Neuronal stem cell (in vitro differentiated cells): ENCODE measurements at regions not wholly inside any gene's neighbourhood (a gene's known extent, or its start where the extent isn't known, plus 50 kb on each side); places are given as distances from the start of the nearest gene placed in this dataset.

Experiments used
- DNase-seq: peaks from one replicate; pipeline ENCODE4 v3.0.0-alpha.2; 2013; ENCODE audit warnings: low spot score
- H2AFZ ChIP-seq: one replicate; pipeline ENCODE4 v1.6.1; 2013; ENCODE audit warnings: mild to moderate bottlenecking, low read length, inconsistent platforms
- H2AK5ac ChIP-seq: 2 replicates; pipeline ENCODE4 v1.6.1; 2013; ENCODE audit warnings: low read depth, mild to moderate bottlenecking, inconsistent platforms, low read length, moderate library complexity, mixed read lengths
- H2BK120ac ChIP-seq: 2 replicates; pipeline ENCODE4 v1.6.1; 2013; ENCODE audit warnings: low read depth, mild to moderate bottlenecking, inconsistent platforms, low read length, moderate library complexity, mixed read lengths
- H2BK12ac ChIP-seq: one replicate; pipeline ENCODE4 v1.6.1; 2013; ENCODE audit warnings: low read length, inconsistent platforms
- H2BK15ac ChIP-seq: 2 replicates; pipeline ENCODE4 v1.6.1; 2013; ENCODE audit warnings: mild to moderate bottlenecking, low read length, inconsistent platforms, mixed read lengths
- H2BK5ac ChIP-seq: one replicate; pipeline ENCODE4 v1.6.1; 2013; ENCODE audit warnings: inconsistent platforms, mild to moderate bottlenecking, low read length, moderate library complexity
- H3K14ac ChIP-seq: one replicate; pipeline ENCODE4 v1.6.1; 2013; ENCODE audit warnings: low read length, inconsistent platforms
- H3K18ac ChIP-seq: 2 replicates; pipeline ENCODE4 v1.6.1; 2013; ENCODE audit warnings: low read length, inconsistent platforms
- H3K23ac ChIP-seq: 2 replicates; pipeline ENCODE4 v1.6.1; 2013; ENCODE audit warnings: low read depth, mild to moderate bottlenecking, mixed read lengths, low read length, inconsistent platforms; ENCODE audit not compliant: poor library complexity
- H3K27ac ChIP-seq: replicated peaks from 3 replicates; pipeline ENCODE4 v1.5.1; 2013; ENCODE audit warnings: low read length, inconsistent platforms
- H3K27me3 ChIP-seq, 3 experiments: 2 replicates each; pipeline ENCODE4 v1.6.1; 2013; ENCODE audit warnings: low read length in 3 of 3, mild to moderate bottlenecking in 2 of 3, inconsistent platforms in 1 of 3, low read depth in 1 of 3, mixed read lengths in 1 of 3, moderate library complexity in 1 of 3; ENCODE audit not compliant: control insufficient read depth in 3 of 3, insufficient read depth in 3 of 3
- H3K36me3 ChIP-seq, 2 donors: replicated peaks in 1 of 2; 2 replicates each; pipeline ENCODE4 v1.6.1; 2013; ENCODE audit warnings: low read length in 2 of 2; ENCODE audit not compliant: control insufficient read depth in 2 of 2, insufficient read depth in 2 of 2
- H3K4ac ChIP-seq: 2 replicates; pipeline ENCODE4 v1.6.1; 2013; ENCODE audit warnings: inconsistent platforms, mild to moderate bottlenecking, low read length, moderate library complexity
- H3K4me1 ChIP-seq, 2 donors: 1 replicate in 1 of 2; 2 replicates in 1 of 2; pipeline ENCODE4 v1.6.1; 2013; ENCODE audit warnings: low read length in 2 of 2, low read depth in 1 of 2; ENCODE audit not compliant: control insufficient read depth in 2 of 2, insufficient read depth in 1 of 2
- H3K4me2 ChIP-seq: one replicate; pipeline ENCODE4 v1.6.1; 2013; ENCODE audit warnings: mild to moderate bottlenecking, low read length, inconsistent platforms; ENCODE audit not compliant: insufficient read depth, poor library complexity, severe bottlenecking
- H3K4me3 ChIP-seq, 2 donors: 2 replicates each; pipeline ENCODE4 v1.5.1; 2013; ENCODE audit warnings: low read length in 2 of 2, mild to moderate bottlenecking in 2 of 2, inconsistent platforms in 1 of 2, moderate library complexity in 1 of 2
- H3K79me1 ChIP-seq: one replicate; pipeline ENCODE4 v1.6.1; 2013; ENCODE audit warnings: low read depth, mild to moderate bottlenecking, inconsistent platforms, low read length, moderate library complexity
- H3K9ac ChIP-seq: one replicate; pipeline ENCODE4 v1.6.1; 2013; ENCODE audit warnings: mild to moderate bottlenecking, low read depth, low read length, inconsistent platforms; ENCODE audit not compliant: poor library complexity
- H3K9me3 ChIP-seq, 2 donors: replicated peaks in 1 of 2; 2 replicates each; pipeline versions ENCODE3 to v1.6.1; 2013; ENCODE audit warnings: low read length in 2 of 2, mild to moderate bottlenecking in 2 of 2, inconsistent platforms in 1 of 2, low read depth in 1 of 2, mixed read lengths in 1 of 2, moderate library complexity in 1 of 2; ENCODE audit not compliant: control insufficient read depth in 2 of 2, insufficient read depth in 1 of 2
- H4K8ac ChIP-seq: one replicate; pipeline ENCODE4 v1.6.1; 2013; ENCODE audit warnings: low read depth, mild to moderate bottlenecking, inconsistent platforms, low read length, moderate library complexity
- H4K91ac ChIP-seq: one replicate; pipeline ENCODE4 v1.6.1; 2013; ENCODE audit warnings: low read length, low read depth, mild to moderate bottlenecking, inconsistent platforms; ENCODE audit not compliant: poor library complexity
- WGBS, 2 donors: extraction: QIAGEN DNeasy Blood & Tissue Kit; methylation state at CpG; one replicate each; pipeline ENCODE4 v1.1.7; 2013; ENCODE audit warnings: missing lambda C conversion rate in 2 of 2, mixed read lengths in 1 of 2; ENCODE audit not compliant: insufficient read length in 2 of 2, insufficient replicate concordance in 1 of 2; ENCODE audit errors: extremely low coverage in 2 of 2; 5-methylcytosine and 5-hydroxymethylcytosine counted together

DNA sequence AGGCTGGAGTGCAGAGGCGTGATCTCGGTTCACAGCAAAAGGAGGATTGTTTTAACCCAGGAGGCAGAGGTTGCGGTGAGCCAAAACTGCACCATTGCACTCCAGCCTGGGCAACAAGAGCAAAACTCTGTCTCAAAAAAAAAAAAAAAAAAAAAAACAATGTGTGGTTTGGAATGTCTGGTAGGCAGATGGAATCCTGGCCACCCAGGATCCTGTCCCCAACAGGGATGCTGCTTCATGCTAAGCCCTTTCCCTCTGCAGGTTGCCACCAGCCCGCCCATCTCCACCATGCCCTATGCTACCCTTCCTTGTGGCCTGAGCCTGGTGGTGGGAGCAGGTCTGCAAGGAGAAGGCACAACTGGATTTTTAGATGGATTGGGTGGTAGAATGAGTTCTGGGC, 129.7 kb upstream of the HAND1 start:
- Histone ChIP-seq H2AK5ac (no peak overlapping the region), H3K4me1 (peaks cover 5 to 16% of the 10 kb centered on the region in 2 donors), H3K4me2 (no peak overlapping the region), H3K9ac (no peak overlapping the region), H2BK15ac (no peak overlapping the region), H3K79me1 (no peaks in the 10 kb centered on the region), H3K18ac (peak overlapping the region; percentile 91), H2AFZ (no peak overlapping the region), H3K27ac (no peak overlapping the region), H2BK12ac (no peak overlapping the region), H3K4me3 (no peak overlapping the region), H4K91ac (no peak overlapping the region), H3K9me3 (no peaks in the 10 kb centered on the region), H3K23ac (no peak overlapping the region), H3K4ac (no peak overlapping the region), H2BK5ac (no peak overlapping the region), H2BK120ac (no peak overlapping the region), H4K8ac (no peak overlapping the region), H3K27me3 (peaks cover 11 to 93% (median 40%) of the 10 kb centered on the region in 3 experiments), H3K14ac (no peak overlapping the region), H3K36me3 (no peaks in the 10 kb centered on the region)
- no peak for DNase-seq
- WGBS, 2 donors, result no CpG with 5 or more reads among the region's 4 CpGs

DNA sequence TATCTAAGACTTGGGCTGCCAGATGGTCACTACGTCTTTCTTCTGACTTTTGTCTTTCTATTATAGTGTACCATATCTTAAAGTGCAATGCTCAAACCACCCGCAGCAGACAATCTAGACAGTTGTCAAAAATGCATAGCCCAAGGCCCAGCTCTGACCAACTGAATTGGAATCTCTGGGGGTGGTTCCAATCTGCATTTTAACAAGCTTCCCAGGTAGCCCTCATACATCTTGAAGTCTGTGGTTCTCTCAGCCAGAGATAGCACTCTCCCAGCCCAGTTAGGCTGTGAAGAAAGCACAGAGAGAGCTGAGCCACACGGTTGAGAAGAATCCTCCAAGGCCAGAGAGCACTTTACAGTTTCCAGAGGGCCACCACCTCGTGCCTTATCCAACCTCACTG, 128.2 kb upstream of the HAND1 start:
- H2BK120ac ChIP-seq, result no peak overlapping the region

DNA sequence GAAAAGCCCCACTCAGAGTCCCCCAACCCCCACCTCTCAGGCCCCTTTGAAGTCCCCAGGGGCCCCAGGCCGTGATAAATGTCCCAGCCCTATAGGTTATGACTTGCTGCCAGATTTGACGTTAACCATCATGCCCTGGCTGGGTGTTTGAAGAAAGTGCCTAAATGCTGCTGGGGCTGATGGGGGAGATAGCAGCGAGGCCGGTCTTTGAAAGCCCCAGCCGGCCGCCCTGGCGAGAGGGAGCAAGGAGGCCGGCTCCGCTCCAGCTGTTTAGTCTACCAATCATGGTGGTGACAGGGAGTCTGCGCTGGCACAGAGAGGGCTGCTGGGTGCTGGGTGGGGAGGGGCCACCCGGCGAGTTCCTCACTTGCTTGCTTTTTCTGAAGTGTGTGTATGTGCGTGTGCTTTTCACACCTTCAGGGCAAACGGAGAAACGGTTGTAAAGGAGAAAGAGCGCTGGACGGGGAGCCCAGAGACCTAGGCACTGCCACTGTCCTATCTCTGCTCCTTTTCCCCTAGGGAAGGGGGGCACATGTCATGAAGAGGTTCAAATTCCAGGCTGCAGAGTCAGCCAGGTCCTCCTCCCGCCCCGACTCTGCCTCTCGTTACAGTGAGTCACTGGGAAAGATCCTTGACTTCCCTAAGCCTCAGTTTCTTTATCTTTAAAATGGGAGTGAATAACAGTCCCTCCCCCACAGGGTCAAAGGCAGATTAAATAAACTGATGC, 126.1 kb upstream of the HAND1 start:
- peak overlapping the region; percentile 63 for H3K18ac ChIP-seq
- H2AK5ac ChIP-seq, result no peak overlapping the region
- no CpG with 5 or more reads among the region's 20 CpGs for WGBS, 2 donors
- H3K27me3 ChIP-seq, result peaks cover 0 to 74% (median 12%) of the 10 kb centered on the region in 3 experiments
- H3K4ac ChIP-seq, result no peak overlapping the region
- peak overlapping the region; percentile 72 for H2AFZ ChIP-seq
- H4K8ac ChIP-seq, result no peak overlapping the region
- H3K4me2 ChIP-seq, result peak overlapping the region; percentile 29
- H3K27ac ChIP-seq, result no peak overlapping the region
- H4K91ac ChIP-seq, result no peak overlapping the region
- no peak overlapping the region for H2BK12ac ChIP-seq
- no peak overlapping the region for H2BK120ac ChIP-seq
- H3K23ac ChIP-seq, result no peak overlapping the region
- H3K14ac ChIP-seq, result no peak overlapping the region
- H3K4me1 ChIP-seq, result peaks cover 0 to 8% of the 10 kb centered on the region in 2 donors
- no peak overlapping the region for H3K9ac ChIP-seq
- no peaks in the 10 kb centered on the region for H3K79me1 ChIP-seq
- no peak overlapping the region for H2BK15ac ChIP-seq
- no peaks in the 10 kb centered on the region for H3K36me3 ChIP-seq
- no peak for DNase-seq
- H3K4me3 ChIP-seq, result no peak overlapping the region
- H3K9me3 ChIP-seq, result no peaks in the 10 kb centered on the region
- no peak overlapping the region for H2BK5ac ChIP-seq

More for the DNA sequence above, 128.2 kb upstream of the HAND1 start:
- Histone ChIP-seq H3K9me3 (no peaks in the 10 kb centered on the region), H4K91ac (no peak overlapping the region), H2BK15ac (no peak overlapping the region), H3K4me2 (no peak overlapping the region), H3K14ac (no peak overlapping the region), H4K8ac (no peak overlapping the region), H3K4me3 (no peak overlapping the region), H3K27ac (no peak overlapping the region), H2BK5ac (no peak overlapping the region), H3K9ac (no peak overlapping the region), H3K79me1 (no peaks in the 10 kb centered on the region), H3K18ac (no peak overlapping the region), H3K27me3 (peaks cover 9 to 91% (median 30%) of the 10 kb centered on the region in 3 experiments), H2BK12ac (no peak overlapping the region), H2AK5ac (no peak overlapping the region), H3K4ac (no peak overlapping the region), H2AFZ (no peak overlapping the region), H3K4me1 (peaks cover 5 to 13% of the 10 kb centered on the region in 2 donors), H3K36me3 (no peaks in the 10 kb centered on the region), H3K23ac (no peak overlapping the region)
- no peak for DNase-seq
- WGBS, 2 donors, result no CpG with 5 or more reads among the region's 4 CpGs

DNA sequence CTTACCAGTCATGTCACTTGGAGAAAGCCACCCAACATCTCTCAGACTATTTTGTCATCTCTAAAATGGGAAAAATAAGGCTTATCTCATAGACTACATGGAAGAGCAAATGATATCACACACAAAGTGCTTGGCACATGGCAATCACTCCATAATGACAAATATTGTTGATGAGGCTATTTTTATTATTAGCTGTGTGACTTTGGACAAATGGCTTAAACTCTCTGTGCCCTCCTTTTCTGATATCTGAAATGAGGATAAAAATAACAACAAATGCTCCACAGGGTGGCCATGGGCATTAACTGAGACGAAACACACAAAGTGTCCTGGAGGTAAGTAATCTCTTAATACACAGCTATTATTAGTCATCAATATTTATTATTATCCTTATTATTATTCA, 125.5 kb upstream of the HAND1 start:
- DNase-seq, result no peak
- Histone ChIP-seq H2AK5ac (no peak overlapping the region), H3K23ac (no peak overlapping the region), H3K14ac (no peak overlapping the region), H3K79me1 (no peaks in the 10 kb centered on the region), H3K4me1 (peaks cover 0 to 4% of the 10 kb centered on the region in 2 donors), H3K18ac (no peak overlapping the region), H3K9ac (no peak overlapping the region), H3K4me2 (no peak overlapping the region), H3K27ac (no peak overlapping the region), H2BK120ac (no peak overlapping the region), H3K4me3 (no peak overlapping the region), H3K4ac (no peak overlapping the region), H3K9me3 (no peaks in the 10 kb centered on the region), H2BK15ac (no peak overlapping the region), H3K36me3 (no peaks in the 10 kb centered on the region), H4K91ac (no peak overlapping the region), H2BK12ac (no peak overlapping the region), H2BK5ac (no peak overlapping the region), H4K8ac (no peak overlapping the region), H3K27me3 (peaks cover 0 to 68% (median 9%) of the 10 kb centered on the region in 3 experiments), H2AFZ (no peak overlapping the region)
- WGBS, 2 donors, result no CpG with 5 or more reads among the region's 1 CpG
